WTC11 (cell line): ENCODE measurements at regions not wholly inside any gene's neighbourhood (a gene's known extent, or its start where the extent isn't known, plus 50 kb on each side); places are given as distances from the start of the nearest gene placed in this dataset.

Experiments used
- FOXK1 ChIP-seq: sonication (generic); formaldehyde crosslinking; IDR thresholded peaks from 2 replicates; pipeline ENCODE4 v1.8.0; 2022; ENCODE audit warnings: mild to moderate bottlenecking, moderate library complexity, missing genetic modification reagents
- NR2C2 ChIP-seq: sonication (generic); formaldehyde crosslinking; IDR thresholded peaks from 2 replicates; pipeline ENCODE4 v1.8.0; 2022; ENCODE audit warnings: mild to moderate bottlenecking, missing genetic modification reagents
- SMAD4 ChIP-seq: sonication (generic); formaldehyde crosslinking; IDR thresholded peaks from 2 replicates; pipeline ENCODE4 v1.8.0; 2022; ENCODE audit warnings: mild to moderate bottlenecking, missing genetic modification reagents
- TF ChIP-seq, protein P1 (sequence below): sonication (generic); formaldehyde crosslinking; IDR thresholded peaks from 2 replicates; pipeline ENCODE4 v1.8.0; 2023; ENCODE audit warnings: mild to moderate bottlenecking, missing genetic modification reagents
- TF ChIP-seq, protein P2 (sequence below): sonication (generic); formaldehyde crosslinking; IDR thresholded peaks from 2 replicates; pipeline ENCODE4 v1.8.1; 2023; ENCODE audit warnings: mild to moderate bottlenecking, missing genetic modification reagents, moderate library complexity
- TF ChIP-seq, protein P3 (sequence below): sonication (generic); formaldehyde crosslinking; IDR thresholded peaks from 2 replicates; pipeline ENCODE4 v1.8.1; 2022; ENCODE audit warnings: mild to moderate bottlenecking, moderate library complexity, missing genetic modification reagents

DNA sequence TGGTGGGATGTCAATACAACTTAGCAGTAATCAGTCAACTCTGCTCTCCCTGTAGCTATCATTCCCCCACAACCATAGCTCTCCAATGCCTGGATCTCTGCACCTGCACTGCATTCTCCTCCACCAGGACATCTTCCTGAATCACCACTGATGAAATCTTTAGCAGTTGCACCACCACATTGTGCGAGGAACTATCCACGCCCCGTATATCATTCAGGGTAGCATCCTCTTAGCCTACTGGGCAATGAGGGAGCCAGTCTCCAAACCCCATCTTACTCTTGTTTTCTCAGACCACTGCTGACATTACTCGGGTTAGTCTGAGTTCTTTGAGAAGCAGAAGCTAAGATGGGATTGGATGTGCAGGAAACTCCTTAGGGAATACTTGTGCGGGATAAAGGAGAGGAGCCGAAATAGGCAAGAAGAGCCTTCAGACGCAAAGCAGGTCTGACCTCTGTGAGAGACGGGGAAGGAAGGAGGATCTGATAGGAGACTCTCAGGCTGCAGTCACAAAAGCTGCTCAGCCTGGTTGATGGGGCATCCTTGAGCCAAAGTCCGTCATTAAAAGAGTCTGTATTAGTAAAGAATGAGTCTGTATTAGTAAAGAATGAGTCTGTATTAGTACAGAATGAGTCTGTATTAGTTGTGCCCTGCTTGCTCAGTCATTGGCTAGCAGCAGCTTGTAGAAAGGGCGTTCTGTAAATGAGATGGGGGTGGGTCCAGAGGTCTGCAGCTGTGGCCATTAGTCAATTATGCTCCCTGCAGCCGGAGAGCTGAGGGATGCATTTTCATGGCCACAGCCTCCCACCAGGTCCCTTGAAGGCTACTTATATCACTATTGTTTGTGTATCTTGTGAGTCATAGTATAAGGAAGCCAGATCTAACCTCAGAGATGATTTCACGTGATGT lies 49.6 kb upstream of the RASSF3 start (continued):
- TF ChIP-seq, protein P1, sequence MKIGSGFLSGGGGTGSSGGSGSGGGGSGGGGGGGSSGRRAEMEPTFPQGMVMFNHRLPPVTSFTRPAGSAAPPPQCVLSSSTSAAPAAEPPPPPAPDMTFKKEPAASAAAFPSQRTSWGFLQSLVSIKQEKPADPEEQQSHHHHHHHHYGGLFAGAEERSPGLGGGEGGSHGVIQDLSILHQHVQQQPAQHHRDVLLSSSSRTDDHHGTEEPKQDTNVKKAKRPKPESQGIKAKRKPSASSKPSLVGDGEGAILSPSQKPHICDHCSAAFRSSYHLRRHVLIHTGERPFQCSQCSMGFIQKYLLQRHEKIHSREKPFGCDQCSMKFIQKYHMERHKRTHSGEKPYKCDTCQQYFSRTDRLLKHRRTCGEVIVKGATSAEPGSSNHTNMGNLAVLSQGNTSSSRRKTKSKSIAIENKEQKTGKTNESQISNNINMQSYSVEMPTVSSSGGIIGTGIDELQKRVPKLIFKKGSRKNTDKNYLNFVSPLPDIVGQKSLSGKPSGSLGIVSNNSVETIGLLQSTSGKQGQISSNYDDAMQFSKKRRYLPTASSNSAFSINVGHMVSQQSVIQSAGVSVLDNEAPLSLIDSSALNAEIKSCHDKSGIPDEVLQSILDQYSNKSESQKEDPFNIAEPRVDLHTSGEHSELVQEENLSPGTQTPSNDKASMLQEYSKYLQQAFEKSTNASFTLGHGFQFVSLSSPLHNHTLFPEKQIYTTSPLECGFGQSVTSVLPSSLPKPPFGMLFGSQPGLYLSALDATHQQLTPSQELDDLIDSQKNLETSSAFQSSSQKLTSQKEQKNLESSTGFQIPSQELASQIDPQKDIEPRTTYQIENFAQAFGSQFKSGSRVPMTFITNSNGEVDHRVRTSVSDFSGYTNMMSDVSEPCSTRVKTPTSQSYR (CRISPR knock-in tag) = no peak
- TF ChIP-seq, protein P2, sequence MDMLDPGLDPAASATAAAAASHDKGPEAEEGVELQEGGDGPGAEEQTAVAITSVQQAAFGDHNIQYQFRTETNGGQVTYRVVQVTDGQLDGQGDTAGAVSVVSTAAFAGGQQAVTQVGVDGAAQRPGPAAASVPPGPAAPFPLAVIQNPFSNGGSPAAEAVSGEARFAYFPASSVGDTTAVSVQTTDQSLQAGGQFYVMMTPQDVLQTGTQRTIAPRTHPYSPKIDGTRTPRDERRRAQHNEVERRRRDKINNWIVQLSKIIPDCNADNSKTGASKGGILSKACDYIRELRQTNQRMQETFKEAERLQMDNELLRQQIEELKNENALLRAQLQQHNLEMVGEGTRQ (CRISPR knock-in tag) = no peak
- TF ChIP-seq, protein P3, sequence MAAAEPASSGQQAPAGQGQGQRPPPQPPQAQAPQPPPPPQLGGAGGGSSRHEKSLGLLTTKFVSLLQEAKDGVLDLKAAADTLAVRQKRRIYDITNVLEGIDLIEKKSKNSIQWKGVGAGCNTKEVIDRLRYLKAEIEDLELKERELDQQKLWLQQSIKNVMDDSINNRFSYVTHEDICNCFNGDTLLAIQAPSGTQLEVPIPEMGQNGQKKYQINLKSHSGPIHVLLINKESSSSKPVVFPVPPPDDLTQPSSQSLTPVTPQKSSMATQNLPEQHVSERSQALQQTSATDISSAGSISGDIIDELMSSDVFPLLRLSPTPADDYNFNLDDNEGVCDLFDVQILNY (CRISPR knock-in tag) = no peak
- TF ChIP-seq SMAD4 (CRISPR knock-in tag) = no peak
- TF ChIP-seq FOXK1 = no peak
- no peak for TF ChIP-seq NR2C2 (CRISPR knock-in tag)
- TF ChIP-seq, all 79 proteins: peak for 0
